Neural cell (in vitro differentiated cells): ENCODE measurements at regions not wholly inside any gene's neighbourhood (a gene's known extent, or its start where the extent isn't known, plus 50 kb on each side); places are given as distances from the start of the nearest gene placed in this dataset.

ENCODE experiments used
- EZH2 ChIP-seq: fragments of 200-600, 300-800 bp; shearing (Covaris generic), sonication (generic); IDR thresholded peaks from 2 replicates; pipeline ENCODE4 v1.6.1; 2014; ENCODE audit warnings: antibody characterized with exemption, low read length, borderline replicate concordance, mild to moderate bottlenecking; ENCODE audit not compliant: insufficient read depth, poor library complexity, severe bottlenecking
- POLR2AphosphoS5 ChIP-seq: IDR thresholded peaks from 2 replicates; pipeline ENCODE4 v1.6.1; 2012
- RAD21 ChIP-seq: fragments of 450-650 bp; conservative IDR thresholded peaks from 2 replicates; pipeline ENCODE4 v1.6.1; 2014; ENCODE audit warnings: antibody characterized with exemption, mild to moderate bottlenecking, moderate library complexity
- TAF1 ChIP-seq: IDR thresholded peaks from 2 replicates; pipeline ENCODE4 v1.6.1; 2012; ENCODE audit warnings: low read depth
- TF ChIP-seq, protein P1 (sequence below): fragments of 450-650 bp; IDR thresholded peaks from 2 replicates; pipeline ENCODE4 v1.5.1; 2014; ENCODE audit warnings: antibody characterized with exemption, mild to moderate bottlenecking, moderate library complexity; ENCODE audit not compliant: poor library complexity, severe bottlenecking

DNA sequence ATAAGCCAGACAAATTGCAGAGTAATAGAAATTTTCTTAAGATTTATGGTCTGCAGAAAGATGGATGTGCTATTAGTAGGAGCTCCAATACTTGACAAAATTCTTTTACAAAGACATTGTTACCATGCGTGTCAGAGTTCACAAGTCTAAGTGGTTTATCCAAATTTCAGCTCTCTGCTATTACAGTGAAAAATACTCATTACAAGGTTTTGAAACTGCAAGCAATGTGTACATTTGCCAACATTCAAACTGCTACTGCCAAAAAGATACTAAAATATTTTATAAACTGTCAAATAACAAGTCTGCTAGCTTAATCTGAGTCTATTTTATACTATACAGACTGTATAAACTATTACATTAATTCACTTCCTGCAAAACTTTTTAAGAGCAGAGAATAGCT, 1341.5 kb upstream of the ACVR2A start:
- TF ChIP-seq, protein P1, sequence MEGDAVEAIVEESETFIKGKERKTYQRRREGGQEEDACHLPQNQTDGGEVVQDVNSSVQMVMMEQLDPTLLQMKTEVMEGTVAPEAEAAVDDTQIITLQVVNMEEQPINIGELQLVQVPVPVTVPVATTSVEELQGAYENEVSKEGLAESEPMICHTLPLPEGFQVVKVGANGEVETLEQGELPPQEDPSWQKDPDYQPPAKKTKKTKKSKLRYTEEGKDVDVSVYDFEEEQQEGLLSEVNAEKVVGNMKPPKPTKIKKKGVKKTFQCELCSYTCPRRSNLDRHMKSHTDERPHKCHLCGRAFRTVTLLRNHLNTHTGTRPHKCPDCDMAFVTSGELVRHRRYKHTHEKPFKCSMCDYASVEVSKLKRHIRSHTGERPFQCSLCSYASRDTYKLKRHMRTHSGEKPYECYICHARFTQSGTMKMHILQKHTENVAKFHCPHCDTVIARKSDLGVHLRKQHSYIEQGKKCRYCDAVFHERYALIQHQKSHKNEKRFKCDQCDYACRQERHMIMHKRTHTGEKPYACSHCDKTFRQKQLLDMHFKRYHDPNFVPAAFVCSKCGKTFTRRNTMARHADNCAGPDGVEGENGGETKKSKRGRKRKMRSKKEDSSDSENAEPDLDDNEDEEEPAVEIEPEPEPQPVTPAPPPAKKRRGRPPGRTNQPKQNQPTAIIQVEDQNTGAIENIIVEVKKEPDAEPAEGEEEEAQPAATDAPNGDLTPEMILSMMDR: no peak
- TF ChIP-seq TAF1 (no peak), EZH2 (no peak), POLR2AphosphoS5 (no peak), RAD21 (no peak)
